ENCODE measurements at regions not wholly inside any gene's neighbourhood (a gene's known extent, or its start where the extent isn't known, plus 50 kb on each side); places are given as distances from the start of the nearest gene placed in this dataset.
A peak's percentile ranks its signal among the peaks of the same experiment; 100 is the strongest.
"Not testable (repeated sequence)": the region's sequence is repeated elsewhere in the genome, so short reads cannot be mapped to it uniquely, and the experiment has no call there.

- DNase-seq (ENCODE audit: low spot score), result not testable (repeated sequence)
Measured at GRCh38 chr13:21261487-21262216, 85.2 kb downstream of the MRPL57 start.

GRCh38 chr13:21263909-21264308, 87.5 kb downstream of the MRPL57 start:
- DNase-seq (ENCODE audit: low spot score), result not testable (repeated sequence)

GRCh38 chr13:21268485-21268884, 92.0 kb downstream of the MRPL57 start:
- DNase-seq (ENCODE audit: low spot score), result not testable (repeated sequence)

- not testable (repeated sequence) for DNase-seq (ENCODE audit: low spot score)
Measured at GRCh38 chr13:21272439-21272838, 96.0 kb downstream of the MRPL57 start.

- not testable (repeated sequence) for DNase-seq (ENCODE audit: low spot score)
Measured at GRCh38 chr13:21274457-21274856, 98.0 kb downstream of the MRPL57 start.

- no peak for DNase-seq (ENCODE audit: low spot score)
Measured at GRCh38 chr13:21282065-21282464, 105.6 kb downstream of the MRPL57 start.

- no peak for DNase-seq (ENCODE audit: low spot score)
Measured at GRCh38 chr13:21287331-21287907, 111.0 kb downstream of the MRPL57 start.

GRCh38 chr13:21289475-21289874, 113.0 kb downstream of the MRPL57 start:
- no peak for DNase-seq (ENCODE audit: low spot score)

- DNase-seq (ENCODE audit: low spot score), result not testable (repeated sequence)
Measured at GRCh38 chr13:21290442-21291002, 114.1 kb downstream of the MRPL57 start.

GRCh38 chr13:21291840-21292239, 115.4 kb downstream of the MRPL57 start:
- DNase-seq (ENCODE audit: low spot score), result no peak

GRCh38 chr13:21296991-21297390, 120.5 kb downstream of the MRPL57 start:
- peak; percentile 45 for DNase-seq (ENCODE audit: low spot score)

- no peak for DNase-seq (ENCODE audit: low spot score)
Measured at GRCh38 chr13:21297447-21297846, 121.0 kb downstream of the MRPL57 start.

GRCh38 chr13:21297914-21298831, 121.7 kb downstream of the MRPL57 start:
- peak; percentile 90 for DNase-seq (ENCODE audit: low spot score)

GRCh38 chr13:21304256-21304655, 127.8 kb downstream of the MRPL57 start:
- no peak for DNase-seq (ENCODE audit: low spot score)

GRCh38 chr13:21306300-21307073, 130.0 kb downstream of the MRPL57 start:
- DNase-seq (ENCODE audit: low spot score), result not testable (repeated sequence)

- not testable (repeated sequence) for DNase-seq (ENCODE audit: low spot score)
Measured at GRCh38 chr13:21307158-21307557, 130.7 kb downstream of the MRPL57 start.

- DNase-seq (ENCODE audit: low spot score), result no peak
Measured at GRCh38 chr13:21308906-21309305, 132.4 kb downstream of the MRPL57 start.

GRCh38 chr13:21309542-21310172, 133.2 kb downstream of the MRPL57 start:
- no peak for DNase-seq (ENCODE audit: low spot score)

- DNase-seq (ENCODE audit: low spot score), result no peak
Measured at GRCh38 chr13:21310220-21310619, 133.8 kb downstream of the MRPL57 start.

GRCh38 chr13:21314976-21315375, 138.5 kb downstream of the MRPL57 start:
- not testable (repeated sequence) for DNase-seq (ENCODE audit: low spot score)

GRCh38 chr13:21316376-21316775, 139.9 kb downstream of the MRPL57 start:
- no peak for DNase-seq (ENCODE audit: low spot score)

Measured in cerebellar cortex (tissue), 1 donor.